Karpas-422 (cell line): ENCODE measurements at regions not wholly inside any gene's neighbourhood (a gene's known extent, or its start where the extent isn't known, plus 50 kb on each side); places are given as distances from the start of the nearest gene placed in this dataset.
"Not testable (repeated sequence)": the region's sequence is repeated elsewhere in the genome, so short reads cannot be mapped to it uniquely, and the experiment has no call there.

Source experiments
- DNase-seq: peaks from one replicate; pipeline ENCODE4 v3.0.0-alpha.2; 2015
- H2AFZ ChIP-seq: fragments of 200-600 bp; sonication (generic); 2 replicates; pipeline ENCODE4 v1.6.1; 2014; ENCODE audit warnings: antibody characterized with exemption, low read length, mixed read lengths
- H3K27ac ChIP-seq: fragments of 200-600 bp; sonication (generic); 2 replicates; pipeline ENCODE4 v1.5.1; 2014; ENCODE audit warnings: mild to moderate bottlenecking, low read length, moderate library complexity
- H3K27me3 ChIP-seq: fragments of 200-600 bp; sonication (generic); 2 replicates; pipeline ENCODE4 v1.6.1; 2014; ENCODE audit warnings: low read length, mixed read lengths
- H3K36me3 ChIP-seq: fragments of 200-600 bp; sonication (generic); 2 replicates; pipeline ENCODE4 v1.6.1; 2014; ENCODE audit warnings: low read length, mixed read lengths; ENCODE audit not compliant: insufficient read depth
- H3K4me1 ChIP-seq: fragments of 200-600 bp; sonication (generic); 2 replicates; pipeline ENCODE4 v1.6.1; 2014; ENCODE audit warnings: mild to moderate bottlenecking, low read length, mixed read lengths
- H3K4me2 ChIP-seq: fragments of 200-600 bp; sonication (generic); 2 replicates; pipeline ENCODE4 v1.6.1; 2014; ENCODE audit warnings: low read length, low read depth, mild to moderate bottlenecking; ENCODE audit not compliant: poor library complexity, severe bottlenecking
- H3K4me3 ChIP-seq: fragments of 200-600 bp; sonication (generic); 2 replicates; pipeline ENCODE4 v1.5.1; 2014; ENCODE audit warnings: mild to moderate bottlenecking, antibody characterized with exemption, low read length, mixed read lengths
- H3K79me2 ChIP-seq: fragments of 200-600 bp; sonication (generic); 2 replicates; pipeline ENCODE4 v1.6.1; 2014; ENCODE audit warnings: mild to moderate bottlenecking, low read length, mixed read lengths
- H3K9ac ChIP-seq: fragments of 200-600 bp; sonication (generic); 2 replicates; pipeline ENCODE4 v1.6.0; 2014; ENCODE audit warnings: low read length
- H3K9me2 ChIP-seq: fragments of 200-600 bp; sonication (generic), shearing (Covaris generic); replicated peaks from 2 replicates; pipeline ENCODE4 v1.6.0; 2014; ENCODE audit warnings: mild to moderate bottlenecking, low read length, moderate library complexity; ENCODE audit not compliant: insufficient read depth
- H3K9me3 ChIP-seq: fragments of 300-700, 200-600 bp; sonication (generic); 2 replicates; pipeline ENCODE4 v1.6.1; 2014; ENCODE audit warnings: low read length, mixed read lengths
- H4K20me1 ChIP-seq: fragments of 200-600 bp; sonication (generic); 2 replicates; pipeline ENCODE4 v1.6.1; 2014; ENCODE audit warnings: mild to moderate bottlenecking, antibody characterized with exemption, low read length, low read depth; ENCODE audit not compliant: insufficient read depth

DNA sequence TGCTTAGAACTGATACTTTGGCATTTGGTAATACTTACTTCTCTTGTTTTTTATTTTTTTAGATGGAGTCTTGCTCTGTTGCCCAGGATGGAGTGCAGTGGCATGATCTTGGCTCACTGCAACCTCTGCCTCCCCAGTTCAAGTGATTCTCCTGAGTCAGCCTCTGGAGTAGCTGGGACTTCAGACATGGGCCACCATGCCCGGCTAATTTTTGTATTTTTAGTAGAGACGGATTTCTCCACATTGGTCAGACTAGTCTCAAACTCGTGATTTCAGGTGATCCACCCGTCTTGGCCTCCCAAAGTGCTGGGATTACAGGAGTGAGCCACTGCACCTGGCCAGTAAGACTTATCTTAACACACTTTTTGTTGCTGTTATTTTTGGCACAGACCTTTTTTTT is 175.5 kb downstream of the TGFB2 start:
- not testable (repeated sequence) for DNase-seq, H3K79me2 ChIP-seq, H3K9me3 ChIP-seq, H3K4me3 ChIP-seq, H3K36me3 ChIP-seq, H3K9ac ChIP-seq, H3K27ac ChIP-seq, H3K4me2 ChIP-seq, H3K4me1 ChIP-seq, H2AFZ ChIP-seq, H3K9me2 ChIP-seq, H3K27me3 ChIP-seq, H4K20me1 ChIP-seq

GRCh38 chr1:218521414-218522169 is 176.5 kb downstream of the TGFB2 start:
- no peaks in the 10 kb centered on the region for H3K36me3 ChIP-seq
- no peaks in the 10 kb centered on the region for H4K20me1 ChIP-seq
- H3K4me2 ChIP-seq: no peak overlapping the region
- H3K9me3 ChIP-seq: no peaks in the 10 kb centered on the region
- H2AFZ ChIP-seq: no peak overlapping the region
- no peaks in the 10 kb centered on the region for H3K79me2 ChIP-seq
- peak; percentile 81 for DNase-seq
- H3K27me3 ChIP-seq: no peaks in the 10 kb centered on the region
- no peak overlapping the region for H3K9ac ChIP-seq
- no peak overlapping the region for H3K27ac ChIP-seq
- no peak overlapping the region for H3K4me3 ChIP-seq
- H3K4me1 ChIP-seq: no peaks in the 10 kb centered on the region
- no peaks in the 10 kb centered on the region for H3K9me2 ChIP-seq

GRCh38 chr1:218524526-218524925 is 179.4 kb downstream of the TGFB2 start:
- no peaks in the 10 kb centered on the region for H3K9me3 ChIP-seq
- H3K27ac ChIP-seq: no peak overlapping the region
- H3K9ac ChIP-seq: no peak overlapping the region
- no peaks in the 10 kb centered on the region for H3K27me3 ChIP-seq
- H3K9me2 ChIP-seq: no peaks in the 10 kb centered on the region
- DNase-seq: no peak
- no peaks in the 10 kb centered on the region for H3K36me3 ChIP-seq
- H2AFZ ChIP-seq: no peak overlapping the region
- no peaks in the 10 kb centered on the region for H4K20me1 ChIP-seq
- no peaks in the 10 kb centered on the region for H3K4me1 ChIP-seq
- H3K4me3 ChIP-seq: no peak overlapping the region
- no peak overlapping the region for H3K4me2 ChIP-seq
- no peaks in the 10 kb centered on the region for H3K79me2 ChIP-seq

- no peak overlapping the region for H3K27ac ChIP-seq
- no peak overlapping the region for H2AFZ ChIP-seq
- H3K4me3 ChIP-seq: no peak overlapping the region
- no peak for DNase-seq
- H3K4me2 ChIP-seq: no peak overlapping the region
- no peaks in the 10 kb centered on the region for H3K9me2 ChIP-seq
- H3K27me3 ChIP-seq: no peaks in the 10 kb centered on the region
- H3K9me3 ChIP-seq: no peaks in the 10 kb centered on the region
- no peaks in the 10 kb centered on the region for H3K4me1 ChIP-seq
- H3K79me2 ChIP-seq: no peaks in the 10 kb centered on the region
- H3K9ac ChIP-seq: no peak overlapping the region
- H3K36me3 ChIP-seq: no peaks in the 10 kb centered on the region
- H4K20me1 ChIP-seq: no peaks in the 10 kb centered on the region
These were observed 179.9 kb downstream of the TGFB2 start for GRCh38 chr1:218525031-218525430.

DNA sequence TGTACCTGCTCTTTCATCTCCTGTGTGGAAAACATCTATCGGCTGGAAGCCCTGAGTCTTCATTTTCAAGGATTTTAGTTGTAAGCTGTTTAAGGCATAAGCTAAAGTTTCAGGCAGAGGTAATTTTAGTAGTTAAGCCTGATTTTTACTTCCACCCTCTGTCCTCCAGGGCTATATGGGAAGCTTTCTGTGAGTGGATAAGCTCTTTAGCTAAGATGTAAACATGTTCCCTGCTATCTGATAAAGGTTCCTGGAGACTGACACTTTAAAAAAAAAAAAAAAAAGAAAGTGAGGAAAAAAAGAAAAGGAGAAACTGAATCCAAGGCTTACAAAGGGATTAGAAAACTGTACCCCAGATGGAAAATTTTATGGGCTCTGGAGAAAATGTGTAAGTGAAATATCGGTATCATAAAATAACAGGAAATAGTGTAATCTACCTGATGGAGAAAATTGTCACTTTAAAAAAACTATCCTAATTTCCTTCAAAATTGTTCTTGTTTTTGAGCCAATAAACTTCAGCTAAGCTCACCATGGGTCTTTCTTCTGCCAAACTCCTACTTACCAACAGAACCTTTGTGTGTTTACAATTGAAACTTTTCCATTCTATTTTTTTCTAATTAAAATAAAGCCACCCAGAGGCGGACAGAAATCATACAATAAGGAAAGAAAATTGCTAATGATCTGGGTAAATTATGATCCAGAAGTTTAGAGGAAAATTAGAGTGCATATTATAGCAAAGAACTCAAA is 180.5 kb downstream of the TGFB2 start:
- H3K79me2 ChIP-seq: no peaks in the 10 kb centered on the region
- H3K27me3 ChIP-seq: no peaks in the 10 kb centered on the region
- no peak overlapping the region for H3K27ac ChIP-seq
- no peaks in the 10 kb centered on the region for H3K36me3 ChIP-seq
- H3K4me1 ChIP-seq: no peaks in the 10 kb centered on the region
- no peak overlapping the region for H3K4me2 ChIP-seq
- no peak overlapping the region for H3K9ac ChIP-seq
- no peak overlapping the region for H3K4me3 ChIP-seq
- H3K9me3 ChIP-seq: no peaks in the 10 kb centered on the region
- DNase-seq: no peak
- no peaks in the 10 kb centered on the region for H4K20me1 ChIP-seq
- no peak overlapping the region for H2AFZ ChIP-seq
- H3K9me2 ChIP-seq: no peaks in the 10 kb centered on the region

DNA sequence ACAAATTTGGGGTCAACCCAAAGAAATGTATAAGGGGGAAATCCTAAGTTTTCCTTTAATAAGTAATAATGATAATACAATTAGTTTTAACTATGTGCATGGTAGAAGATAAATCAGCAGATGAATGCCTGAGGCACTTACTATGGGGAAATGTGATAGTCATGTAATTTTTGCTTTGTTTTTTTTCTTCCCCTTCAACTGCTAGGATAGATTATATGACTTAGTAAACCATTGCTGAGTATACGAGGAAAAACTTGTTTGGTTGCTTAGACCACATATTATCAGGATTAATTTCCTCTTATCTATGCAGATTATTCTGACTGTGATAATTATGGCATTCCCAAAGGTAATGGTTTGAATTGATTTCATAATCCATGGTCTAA is 181.1 kb downstream of the TGFB2 start:
- Histone ChIP-seq H3K9me2 (no peaks in the 10 kb centered on the region), H3K27me3 (no peaks in the 10 kb centered on the region), H3K4me2 (no peak overlapping the region), H4K20me1 (no peaks in the 10 kb centered on the region), H3K36me3 (no peaks in the 10 kb centered on the region), H3K4me1 (no peaks in the 10 kb centered on the region), H3K27ac (no peak overlapping the region), H3K4me3 (no peak overlapping the region), H2AFZ (no peak overlapping the region), H3K9ac (no peak overlapping the region), H3K9me3 (no peaks in the 10 kb centered on the region), H3K79me2 (no peaks in the 10 kb centered on the region)
- DNase-seq: no peak

- Histone ChIP-seq H3K9ac (no peak overlapping the region), H3K4me1 (no peaks in the 10 kb centered on the region), H2AFZ (no peak overlapping the region), H3K9me3 (no peaks in the 10 kb centered on the region), H3K4me2 (no peak overlapping the region), H3K4me3 (no peak overlapping the region), H3K79me2 (no peaks in the 10 kb centered on the region), H3K27ac (no peak overlapping the region), H4K20me1 (no peaks in the 10 kb centered on the region), H3K36me3 (no peaks in the 10 kb centered on the region), H3K9me2 (no peaks in the 10 kb centered on the region), H3K27me3 (no peaks in the 10 kb centered on the region)
- DNase-seq: no peak
These were observed 182.6 kb downstream of the TGFB2 start for GRCh38 chr1:218527737-218528136.

DNA sequence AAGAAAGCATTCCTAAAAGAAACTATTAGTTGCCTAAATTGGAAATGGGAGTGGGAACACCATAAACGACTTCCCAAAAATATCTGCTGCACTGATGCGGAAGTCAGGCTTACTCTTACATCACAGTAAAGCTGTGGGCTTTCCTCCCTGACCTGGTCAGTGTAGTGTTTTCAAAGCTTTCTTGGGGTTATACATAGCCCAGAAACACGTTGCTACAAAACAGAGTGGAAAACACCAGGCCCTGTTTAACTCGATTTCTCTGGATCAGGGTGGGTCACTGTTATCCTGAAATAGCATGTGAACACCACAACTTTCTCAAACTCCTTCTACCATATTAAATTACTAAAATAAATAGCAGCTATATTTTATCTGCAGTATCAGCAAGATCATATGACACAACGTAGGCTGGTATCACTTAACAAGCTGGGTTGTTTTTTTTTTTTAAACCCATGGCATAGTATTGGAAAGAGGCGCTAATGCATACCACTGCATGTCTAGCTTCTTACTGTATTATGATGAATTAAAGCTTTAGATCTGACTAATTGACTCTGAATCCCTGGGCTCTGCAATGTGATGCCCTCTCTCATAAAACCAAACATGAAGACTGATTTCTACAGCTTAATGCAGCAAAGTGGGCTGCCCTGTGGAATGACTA is 184.6 kb downstream of the TGFB2 start:
- Histone ChIP-seq H3K36me3 (no peaks in the 10 kb centered on the region), H3K9me3 (no peaks in the 10 kb centered on the region), H2AFZ (no peak overlapping the region), H4K20me1 (no peaks in the 10 kb centered on the region), H3K27me3 (no peaks in the 10 kb centered on the region), H3K79me2 (no peaks in the 10 kb centered on the region), H3K4me2 (no peak overlapping the region), H3K9me2 (no peaks in the 10 kb centered on the region), H3K27ac (no peak overlapping the region), H3K9ac (no peak overlapping the region), H3K4me3 (no peak overlapping the region), H3K4me1 (no peaks in the 10 kb centered on the region)
- DNase-seq: no peak
